ENCODE measurements at regions not wholly inside any gene's neighbourhood (a gene's known extent, or its start where the extent isn't known, plus 50 kb on each side); places are given as distances from the start of the nearest gene placed in this dataset.
"Not testable (repeated sequence)": the region's sequence is repeated elsewhere in the genome, so short reads cannot be mapped to it uniquely, and the experiment has no call there.

DNA sequence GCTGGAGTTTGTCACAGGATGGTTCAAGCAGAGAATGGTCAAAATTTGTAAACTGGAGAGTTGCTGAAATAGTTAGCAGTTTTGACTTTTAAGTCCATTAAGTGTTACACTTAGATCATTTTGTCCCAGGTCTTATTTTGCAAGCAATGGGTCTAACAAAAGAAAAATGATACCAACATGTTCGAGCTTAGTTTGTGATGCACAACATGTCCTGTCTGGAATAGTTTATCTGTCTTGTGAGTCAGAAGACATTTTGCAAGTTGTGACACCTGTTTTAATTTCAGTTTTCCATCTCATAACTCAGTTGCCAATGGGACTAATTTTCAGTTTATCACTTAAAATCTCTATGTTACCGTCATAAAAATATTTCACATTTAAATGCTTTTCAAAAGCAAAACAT is 929.8 kb downstream of the CDH18 start:
- Histone ChIP-seq H3K9ac (ENCODE audit: low read depth in 1 of 2, low read length in 2 of 2) (no peak overlapping the region), H3K9me3 (ENCODE audit: control insufficient read depth in 2 of 2, low read length in 2 of 2) (no peaks in the 10 kb centered on the region), H3K4me1 (ENCODE audit: control insufficient read depth in 2 of 2, insufficient read depth in 2 of 2, low read length in 2 of 2) (no peaks in the 10 kb centered on the region), H3K27me3 (ENCODE audit: control insufficient read depth in 2 of 2, insufficient read depth in 2 of 2, low read length in 2 of 2) (no peaks in the 10 kb centered on the region), H3K36me3 (ENCODE audit: control insufficient read depth in 2 of 2, insufficient read depth in 2 of 2, low read length in 2 of 2) (no peaks in the 10 kb centered on the region), H3K4me3 (ENCODE audit: low read length in 2 of 2) (no peak overlapping the region), H3K27ac (ENCODE audit: low read depth in 2 of 2, low read length in 2 of 2) (no peak overlapping the region)

GRCh38 chr5:19064094-19064493 is 923.9 kb downstream of the CDH18 start:
- Histone ChIP-seq H3K4me3 (ENCODE audit: low read length in 2 of 2) (no peak overlapping the region), H3K36me3 (ENCODE audit: control insufficient read depth in 2 of 2, insufficient read depth in 2 of 2, low read length in 2 of 2) (no peaks in the 10 kb centered on the region), H3K27me3 (ENCODE audit: control insufficient read depth in 2 of 2, insufficient read depth in 2 of 2, low read length in 2 of 2) (no peaks in the 10 kb centered on the region), H3K4me1 (ENCODE audit: control insufficient read depth in 2 of 2, insufficient read depth in 2 of 2, low read length in 2 of 2) (no peaks in the 10 kb centered on the region), H3K27ac (ENCODE audit: low read depth in 2 of 2, low read length in 2 of 2) (no peak overlapping the region), H3K9ac (ENCODE audit: low read depth in 1 of 2, low read length in 2 of 2) (no peak overlapping the region), H3K9me3 (ENCODE audit: control insufficient read depth in 2 of 2, low read length in 2 of 2) (no peaks in the 10 kb centered on the region)

DNA sequence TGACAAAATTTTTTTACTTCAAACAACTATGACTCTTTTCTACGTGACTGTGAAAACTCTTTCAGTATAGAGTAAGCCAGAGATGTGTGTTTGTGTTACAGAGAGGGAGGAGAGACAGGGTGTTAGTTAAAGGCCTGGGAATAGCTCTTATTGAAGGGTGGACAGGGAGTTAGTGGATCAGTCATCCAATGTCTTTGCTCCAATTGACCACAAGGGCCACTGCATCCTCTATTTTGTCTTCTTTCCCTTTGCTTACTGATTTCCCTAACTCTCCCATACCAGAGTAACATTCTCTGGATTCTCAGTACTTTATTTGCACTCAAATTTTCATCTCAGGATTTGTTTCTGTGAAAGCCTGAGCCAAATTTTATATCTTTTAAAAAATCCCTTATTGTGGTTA is 920.3 kb downstream of the CDH18 start:
- Histone ChIP-seq H3K9me3 (ENCODE audit: control insufficient read depth in 2 of 2, low read length in 2 of 2) (no peaks in the 10 kb centered on the region), H3K36me3 (ENCODE audit: control insufficient read depth in 2 of 2, insufficient read depth in 2 of 2, low read length in 2 of 2) (no peaks in the 10 kb centered on the region), H3K27me3 (ENCODE audit: control insufficient read depth in 2 of 2, insufficient read depth in 2 of 2, low read length in 2 of 2) (no peaks in the 10 kb centered on the region)

DNA sequence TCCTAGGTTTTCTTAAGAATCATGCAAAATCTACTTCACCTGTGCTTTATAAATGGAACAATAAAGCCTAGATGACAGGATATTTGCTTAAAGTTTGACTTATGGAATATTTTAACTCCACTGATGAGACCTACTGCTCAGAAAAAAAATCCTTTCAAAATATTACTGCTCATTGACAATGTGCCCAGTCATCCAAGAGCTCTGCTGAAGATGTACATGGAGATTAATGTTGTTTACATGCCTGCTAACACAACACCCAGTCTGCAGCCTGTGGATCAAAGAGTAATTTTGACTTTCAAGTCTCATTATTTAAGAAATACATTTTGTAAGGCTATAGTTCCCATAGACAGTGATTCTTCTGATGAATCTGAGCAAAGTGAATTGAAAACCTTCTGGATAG is 889.6 kb downstream of the CDH18 start:
- H3K27me3 ChIP-seq (ENCODE audit: control insufficient read depth in 2 of 2, insufficient read depth in 2 of 2, low read length in 2 of 2): no peaks in the 10 kb centered on the region
- no peaks in the 10 kb centered on the region for H3K9me3 ChIP-seq (ENCODE audit: control insufficient read depth in 2 of 2, low read length in 2 of 2)
- no peaks in the 10 kb centered on the region for H3K4me1 ChIP-seq (ENCODE audit: control insufficient read depth in 2 of 2, insufficient read depth in 2 of 2, low read length in 2 of 2)
- H3K9ac ChIP-seq (ENCODE audit: low read depth in 1 of 2, low read length in 2 of 2): no peak overlapping the region
- no peak overlapping the region for H3K4me3 ChIP-seq (ENCODE audit: low read length in 2 of 2)
- H3K27ac ChIP-seq (ENCODE audit: low read depth in 2 of 2, low read length in 2 of 2): no peak overlapping the region
- H3K36me3 ChIP-seq (ENCODE audit: control insufficient read depth in 2 of 2, insufficient read depth in 2 of 2, low read length in 2 of 2): no peaks in the 10 kb centered on the region

More for the DNA sequence above, 920.3 kb downstream of the CDH18 start:
- H3K4me1 ChIP-seq (ENCODE audit: control insufficient read depth in 2 of 2, insufficient read depth in 2 of 2, low read length in 2 of 2): no peaks in the 10 kb centered on the region
- no peak overlapping the region for H3K27ac ChIP-seq (ENCODE audit: low read depth in 2 of 2, low read length in 2 of 2)
- no peak overlapping the region for H3K4me3 ChIP-seq (ENCODE audit: low read length in 2 of 2)
- no peak overlapping the region for H3K9ac ChIP-seq (ENCODE audit: low read depth in 1 of 2, low read length in 2 of 2)

GRCh38 chr5:19099195-19099594 is 888.8 kb downstream of the CDH18 start:
- H3K9ac ChIP-seq (ENCODE audit: low read depth in 1 of 2, low read length in 2 of 2): no peak overlapping the region
- H3K36me3 ChIP-seq (ENCODE audit: control insufficient read depth in 2 of 2, insufficient read depth in 2 of 2, low read length in 2 of 2): no peaks in the 10 kb centered on the region
- no peak overlapping the region for H3K4me3 ChIP-seq (ENCODE audit: low read length in 2 of 2)
- H3K27me3 ChIP-seq (ENCODE audit: control insufficient read depth in 2 of 2, insufficient read depth in 2 of 2, low read length in 2 of 2): no peaks in the 10 kb centered on the region
- H3K9me3 ChIP-seq (ENCODE audit: control insufficient read depth in 2 of 2, low read length in 2 of 2): no peaks in the 10 kb centered on the region
- H3K27ac ChIP-seq (ENCODE audit: low read depth in 2 of 2, low read length in 2 of 2): no peak overlapping the region
- H3K4me1 ChIP-seq (ENCODE audit: control insufficient read depth in 2 of 2, insufficient read depth in 2 of 2, low read length in 2 of 2): no peaks in the 10 kb centered on the region

GRCh38 chr5:19104948-19105347 is 883.1 kb downstream of the CDH18 start:
- H3K9ac ChIP-seq (ENCODE audit: low read depth in 1 of 2, low read length in 2 of 2): no peak overlapping the region
- no peaks in the 10 kb centered on the region for H3K36me3 ChIP-seq (ENCODE audit: control insufficient read depth in 2 of 2, insufficient read depth in 2 of 2, low read length in 2 of 2)
- H3K27me3 ChIP-seq (ENCODE audit: control insufficient read depth in 2 of 2, insufficient read depth in 2 of 2, low read length in 2 of 2): no peaks in the 10 kb centered on the region
- H3K9me3 ChIP-seq (ENCODE audit: control insufficient read depth in 2 of 2, low read length in 2 of 2): no peaks in the 10 kb centered on the region
- H3K27ac ChIP-seq (ENCODE audit: low read depth in 2 of 2, low read length in 2 of 2): no peak overlapping the region
- H3K4me3 ChIP-seq (ENCODE audit: low read length in 2 of 2): no peak overlapping the region
- no peaks in the 10 kb centered on the region for H3K4me1 ChIP-seq (ENCODE audit: control insufficient read depth in 2 of 2, insufficient read depth in 2 of 2, low read length in 2 of 2)

GRCh38 chr5:19122923-19123322 is 865.1 kb downstream of the CDH18 start:
- Histone ChIP-seq H3K4me3 (ENCODE audit: low read length in 2 of 2) (no peak overlapping the region), H3K27me3 (ENCODE audit: control insufficient read depth in 2 of 2, insufficient read depth in 2 of 2, low read length in 2 of 2) (no peaks in the 10 kb centered on the region), H3K9ac (ENCODE audit: low read depth in 1 of 2, low read length in 2 of 2) (no peak overlapping the region), H3K27ac (ENCODE audit: low read depth in 2 of 2, low read length in 2 of 2) (no peak overlapping the region), H3K36me3 (ENCODE audit: control insufficient read depth in 2 of 2, insufficient read depth in 2 of 2, low read length in 2 of 2) (no peaks in the 10 kb centered on the region), H3K4me1 (ENCODE audit: control insufficient read depth in 2 of 2, insufficient read depth in 2 of 2, low read length in 2 of 2) (no peaks in the 10 kb centered on the region), H3K9me3 (ENCODE audit: control insufficient read depth in 2 of 2, low read length in 2 of 2) (peaks cover 0 to 3% of the 10 kb centered on the region in 2 donors)

- peaks cover 0 to 3% of the 10 kb centered on the region in 2 donors for H3K9me3 ChIP-seq (ENCODE audit: control insufficient read depth in 2 of 2, low read length in 2 of 2)
Measured at GRCh38 chr5:19125956-19126713, 861.9 kb downstream of the CDH18 start.

DNA sequence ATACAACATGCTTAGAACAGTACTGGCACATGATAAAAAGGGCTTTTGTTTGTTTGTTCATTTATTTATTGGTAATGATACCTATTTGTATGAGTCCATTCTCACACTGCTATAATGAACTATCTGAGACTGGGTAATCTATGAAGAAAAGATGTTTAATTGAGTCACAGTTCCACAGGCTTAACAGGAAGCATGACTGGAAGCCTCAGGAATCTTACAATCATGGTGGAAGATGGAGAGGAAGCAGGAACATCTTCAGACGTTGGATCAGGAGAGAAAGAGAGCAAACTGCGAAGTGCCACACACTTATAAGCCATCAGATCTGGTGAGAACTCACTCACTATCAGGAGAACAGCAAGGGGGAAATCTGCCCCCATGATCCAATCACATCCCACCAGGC is 847.7 kb downstream of the CDH18 start:
- peaks cover 0 to 7% of the 10 kb centered on the region in 2 donors for H3K9me3 ChIP-seq (ENCODE audit: control insufficient read depth in 2 of 2, low read length in 2 of 2)
- H3K4me1 ChIP-seq (ENCODE audit: control insufficient read depth in 2 of 2, insufficient read depth in 2 of 2, low read length in 2 of 2): no peaks in the 10 kb centered on the region
- H3K27me3 ChIP-seq (ENCODE audit: control insufficient read depth in 2 of 2, insufficient read depth in 2 of 2, low read length in 2 of 2): no peaks in the 10 kb centered on the region
- no peak overlapping the region for H3K27ac ChIP-seq (ENCODE audit: low read depth in 2 of 2, low read length in 2 of 2)
- H3K36me3 ChIP-seq (ENCODE audit: control insufficient read depth in 2 of 2, insufficient read depth in 2 of 2, low read length in 2 of 2): no peaks in the 10 kb centered on the region
- no peak overlapping the region for H3K4me3 ChIP-seq (ENCODE audit: low read length in 2 of 2)
- H3K9ac ChIP-seq (ENCODE audit: low read depth in 1 of 2, low read length in 2 of 2): no peak overlapping the region

More at GRCh38 chr5:19125956-19126713, 861.9 kb downstream of the CDH18 start:
- no peaks in the 10 kb centered on the region for H3K4me1 ChIP-seq (ENCODE audit: control insufficient read depth in 2 of 2, insufficient read depth in 2 of 2, low read length in 2 of 2)
- no peaks in the 10 kb centered on the region for H3K36me3 ChIP-seq (ENCODE audit: control insufficient read depth in 2 of 2, insufficient read depth in 2 of 2, low read length in 2 of 2)
- no peak overlapping the region for H3K4me3 ChIP-seq (ENCODE audit: low read length in 2 of 2)
- H3K27me3 ChIP-seq (ENCODE audit: control insufficient read depth in 2 of 2, insufficient read depth in 2 of 2, low read length in 2 of 2): no peaks in the 10 kb centered on the region
- H3K9ac ChIP-seq (ENCODE audit: low read depth in 1 of 2, low read length in 2 of 2): no peak overlapping the region
- no peak overlapping the region for H3K27ac ChIP-seq (ENCODE audit: low read depth in 2 of 2, low read length in 2 of 2)

DNA sequence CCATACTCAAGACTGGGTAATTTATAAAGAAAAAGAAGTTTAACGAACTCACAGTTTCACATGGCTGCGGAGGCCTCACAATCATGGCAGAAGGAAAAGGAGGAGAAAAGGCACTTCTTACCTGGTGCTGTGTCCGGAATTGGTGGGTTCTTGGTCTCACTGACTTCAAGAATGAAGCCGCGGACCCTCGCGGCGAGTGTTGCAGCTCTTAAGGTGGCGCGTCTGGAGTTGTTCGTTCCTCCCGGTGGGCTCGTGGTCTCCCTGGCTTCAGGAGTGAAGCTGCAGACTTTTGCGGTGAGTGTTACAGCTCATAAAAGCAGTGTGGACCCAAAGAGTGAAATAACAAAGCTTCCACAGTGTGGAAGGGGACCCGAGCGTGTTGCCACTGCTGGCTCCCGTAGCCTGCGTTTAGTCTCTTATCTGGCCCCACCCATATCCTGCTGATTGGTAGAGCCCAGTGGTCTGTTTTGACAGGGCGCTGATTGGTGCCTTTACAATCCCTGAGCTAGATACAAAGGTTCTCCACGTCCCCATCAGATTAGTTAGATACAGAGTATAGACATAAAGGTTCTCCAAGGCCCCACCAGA is 846.0 kb downstream of the CDH18 start:
- not testable (repeated sequence) for H3K36me3 ChIP-seq (ENCODE audit: control insufficient read depth in 2 of 2, insufficient read depth in 2 of 2, low read length in 2 of 2); H3K27me3 ChIP-seq (ENCODE audit: control insufficient read depth in 2 of 2, insufficient read depth in 2 of 2, low read length in 2 of 2); H3K4me3 ChIP-seq (ENCODE audit: low read length in 2 of 2); H3K9me3 ChIP-seq (ENCODE audit: control insufficient read depth in 2 of 2, low read length in 2 of 2); H3K27ac ChIP-seq (ENCODE audit: low read depth in 2 of 2, low read length in 2 of 2); H3K9ac ChIP-seq (ENCODE audit: low read depth in 1 of 2, low read length in 2 of 2); H3K4me1 ChIP-seq (ENCODE audit: control insufficient read depth in 2 of 2, insufficient read depth in 2 of 2, low read length in 2 of 2)
